HTR-8/SVneo (cell line): ENCODE measurements at regions not wholly inside any gene's neighbourhood (a gene's known extent, or its start where the extent isn't known, plus 50 kb on each side); places are given as distances from the start of the nearest gene placed in this dataset.
"Not testable (repeated sequence)": the region's sequence is repeated elsewhere in the genome, so short reads cannot be mapped to it uniquely, and the experiment has no call there.

ENCODE experiments used
- DNase-seq: peaks from one replicate; pipeline ENCODE4 v3.0.0; 2011; ENCODE audit warnings: low spot score, mixed read lengths; ENCODE audit not compliant: insufficient read length
- FAIRE-seq: peaks from 2 replicates; lab custom pipeline; 2011; peaks lifted over from hg19 to GRCh38; lab: Jason Lieb, UNC

- FAIRE-seq (no peak), DNase-seq (no peak)
These were observed 75.0 kb downstream of the TMEM237 start for GRCh38 chr2:201568217-201568820.

GRCh38 chr2:201559067-201559710 is 84.1 kb downstream of the TMEM237 start:
- no peak for FAIRE-seq

GRCh38 chr2:201558665-201559064 is 84.6 kb downstream of the TMEM237 start:
- FAIRE-seq = no peak
- no peak for DNase-seq

More at GRCh38 chr2:201559067-201559710, 84.1 kb downstream of the TMEM237 start:
- no peak for DNase-seq

- no peak for FAIRE-seq
- no peak for DNase-seq
These were observed 85.1 kb downstream of the TMEM237 start for GRCh38 chr2:201558232-201558631.

GRCh38 chr2:201551901-201552300 is 91.4 kb downstream of the TMEM237 start:
- DNase-seq = no peak
- FAIRE-seq = no peak

GRCh38 chr2:201546576-201546975 is 95.0 kb downstream of the STRADB start:
- FAIRE-seq = no peak
- DNase-seq = no peak

GRCh38 chr2:201542291-201542690 is 90.8 kb downstream of the STRADB start:
- FAIRE-seq (no peak), DNase-seq (no peak)

- FAIRE-seq, DNase-seq: not testable (repeated sequence)
These were observed 87.7 kb downstream of the STRADB start for GRCh38 chr2:201539271-201539670.

- FAIRE-seq = no peak
- no peak for DNase-seq
These were observed 86.5 kb downstream of the STRADB start for GRCh38 chr2:201538025-201538424.

- FAIRE-seq (no peak), DNase-seq (no peak)
These were observed 85.2 kb downstream of the STRADB start for GRCh38 chr2:201536754-201537153.

GRCh38 chr2:201536046-201536445 is 84.5 kb downstream of the STRADB start:
- DNase-seq (no peak), FAIRE-seq (no peak)

- no peak for FAIRE-seq
- DNase-seq = peak; percentile 26
These were observed 81.3 kb downstream of the STRADB start for GRCh38 chr2:201532686-201533304.
